Endothelial cell (in vitro differentiated cells): ENCODE measurements at regions not wholly inside any gene's neighbourhood (a gene's known extent, or its start where the extent isn't known, plus 50 kb on each side); places are given as distances from the start of the nearest gene placed in this dataset.

ENCODE experiments used
- DNase-seq: peaks from one replicate; pipeline ENCODE4 v3.0.0; 2021; ENCODE audit warnings: low spot score
- H3K27ac Mint-ChIP-seq: one replicate; pipeline ENCODE4 v1.8.0; 2021; ENCODE audit warnings: mixed read lengths, inconsistent platforms; ENCODE audit not compliant: unreplicated experiment
- H3K27me3 Mint-ChIP-seq: one replicate; pipeline ENCODE4 v1.8.0; 2021; ENCODE audit warnings: mild to moderate bottlenecking, moderate library complexity, mixed read lengths, inconsistent platforms; ENCODE audit not compliant: unreplicated experiment
- H3K36me3 Mint-ChIP-seq: one replicate; pipeline ENCODE4 v1.8.0; 2021; ENCODE audit warnings: mild to moderate bottlenecking, low read depth, mixed read lengths, inconsistent platforms; ENCODE audit not compliant: unreplicated experiment
- H3K4me1 Mint-ChIP-seq: one replicate; pipeline ENCODE4 v1.8.0; 2021; ENCODE audit warnings: mild to moderate bottlenecking, mixed read lengths, inconsistent platforms; ENCODE audit not compliant: unreplicated experiment
- H3K4me3 Mint-ChIP-seq: one replicate; pipeline ENCODE4 v1.8.0; 2021; ENCODE audit warnings: mild to moderate bottlenecking, mixed read lengths, inconsistent platforms; ENCODE audit not compliant: unreplicated experiment
- H3K9me3 Mint-ChIP-seq: one replicate; pipeline ENCODE4 v1.8.0; 2021; ENCODE audit warnings: mixed read lengths, inconsistent platforms; ENCODE audit not compliant: unreplicated experiment
- TF ChIP-seq, protein P1 (sequence below): fragments of 200-600 bp; sonication (generic); IDR thresholded peaks from one replicate; pipeline ENCODE4 v1.5.0; 2021; ENCODE audit warnings: antibody characterized with exemption; ENCODE audit not compliant: unreplicated experiment

- Mint-ChIP-seq H3K27ac (no peak overlapping the region), H3K27me3 (no peaks in the 10 kb centered on the region), H3K4me1 (no peaks in the 10 kb centered on the region), H3K36me3 (no peaks in the 10 kb centered on the region), H3K4me3 (no peak overlapping the region), H3K9me3 (no peaks in the 10 kb centered on the region)
- TF ChIP-seq, protein P1, sequence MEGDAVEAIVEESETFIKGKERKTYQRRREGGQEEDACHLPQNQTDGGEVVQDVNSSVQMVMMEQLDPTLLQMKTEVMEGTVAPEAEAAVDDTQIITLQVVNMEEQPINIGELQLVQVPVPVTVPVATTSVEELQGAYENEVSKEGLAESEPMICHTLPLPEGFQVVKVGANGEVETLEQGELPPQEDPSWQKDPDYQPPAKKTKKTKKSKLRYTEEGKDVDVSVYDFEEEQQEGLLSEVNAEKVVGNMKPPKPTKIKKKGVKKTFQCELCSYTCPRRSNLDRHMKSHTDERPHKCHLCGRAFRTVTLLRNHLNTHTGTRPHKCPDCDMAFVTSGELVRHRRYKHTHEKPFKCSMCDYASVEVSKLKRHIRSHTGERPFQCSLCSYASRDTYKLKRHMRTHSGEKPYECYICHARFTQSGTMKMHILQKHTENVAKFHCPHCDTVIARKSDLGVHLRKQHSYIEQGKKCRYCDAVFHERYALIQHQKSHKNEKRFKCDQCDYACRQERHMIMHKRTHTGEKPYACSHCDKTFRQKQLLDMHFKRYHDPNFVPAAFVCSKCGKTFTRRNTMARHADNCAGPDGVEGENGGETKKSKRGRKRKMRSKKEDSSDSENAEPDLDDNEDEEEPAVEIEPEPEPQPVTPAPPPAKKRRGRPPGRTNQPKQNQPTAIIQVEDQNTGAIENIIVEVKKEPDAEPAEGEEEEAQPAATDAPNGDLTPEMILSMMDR = no peak
- DNase-seq = no peak
Measured at GRCh38 chr6:14464716-14465115, 347.1 kb downstream of the CD83 start.

DNA sequence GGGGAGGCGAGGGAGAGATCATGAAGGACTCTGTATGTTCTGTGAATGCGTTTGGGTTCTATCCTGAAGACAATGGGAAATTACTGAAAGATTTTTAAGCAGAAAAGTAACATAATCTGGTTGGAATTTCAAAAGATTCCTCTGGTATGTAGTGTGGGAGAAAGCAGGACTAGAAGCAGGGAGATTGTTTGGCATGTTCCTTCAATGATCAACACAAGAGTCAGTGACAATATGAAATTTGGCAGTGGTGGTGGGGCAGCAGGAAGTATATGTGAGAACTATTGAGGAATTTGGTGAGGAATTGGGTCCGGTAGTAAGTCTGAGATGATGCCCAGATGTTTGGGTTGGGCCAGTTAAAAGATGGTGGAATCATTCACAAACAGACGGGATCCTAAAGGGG, 348.7 kb downstream of the CD83 start:
- H3K27me3 Mint-ChIP-seq = no peaks in the 10 kb centered on the region
- no peaks in the 10 kb centered on the region for H3K9me3 Mint-ChIP-seq
- H3K27ac Mint-ChIP-seq = no peak overlapping the region
- TF ChIP-seq, protein P1 = no peak
- no peak for DNase-seq
- no peaks in the 10 kb centered on the region for H3K36me3 Mint-ChIP-seq
- no peak overlapping the region for H3K4me3 Mint-ChIP-seq
- no peaks in the 10 kb centered on the region for H3K4me1 Mint-ChIP-seq

GRCh38 chr6:14467591-14467990, 350.0 kb downstream of the CD83 start:
- no peaks in the 10 kb centered on the region for H3K36me3 Mint-ChIP-seq
- no peaks in the 10 kb centered on the region for H3K27me3 Mint-ChIP-seq
- no peak for DNase-seq
- no peaks in the 10 kb centered on the region for H3K9me3 Mint-ChIP-seq
- H3K4me3 Mint-ChIP-seq = no peak overlapping the region
- H3K4me1 Mint-ChIP-seq = no peaks in the 10 kb centered on the region
- H3K27ac Mint-ChIP-seq = no peak overlapping the region
- TF ChIP-seq, protein P1 = no peak

DNA sequence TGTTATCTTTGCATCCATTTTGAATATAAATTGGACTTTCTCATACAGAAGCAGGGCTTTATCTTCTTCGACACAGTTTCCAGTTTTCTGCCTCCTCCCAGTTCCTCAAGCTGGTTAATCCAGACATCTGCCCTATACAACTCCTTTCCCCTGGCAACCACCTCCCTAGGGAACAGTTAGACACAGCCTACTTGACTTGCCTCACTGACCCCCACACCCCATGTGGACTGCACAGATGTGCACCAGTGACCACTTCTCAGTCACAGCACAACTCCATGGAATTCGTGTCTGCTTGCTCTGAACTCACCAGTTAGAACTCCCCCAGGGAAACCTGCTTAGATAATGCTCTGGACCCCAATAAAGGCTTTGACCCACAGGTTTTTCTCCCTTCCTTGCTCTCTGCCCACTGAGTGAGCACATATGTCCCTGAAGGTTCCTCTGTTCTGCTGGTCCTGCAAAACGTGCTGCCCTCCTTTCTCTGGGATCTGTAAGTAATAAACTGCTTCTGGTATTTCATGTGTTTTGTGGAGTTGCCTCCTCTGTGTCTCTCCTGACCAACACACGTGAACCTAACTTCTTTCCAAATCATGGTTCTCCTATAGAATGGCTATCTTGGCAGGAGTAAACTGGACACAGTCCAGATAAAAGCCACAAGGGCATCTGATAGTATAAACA, 351.2 kb downstream of the CD83 start:
- no peaks in the 10 kb centered on the region for H3K9me3 Mint-ChIP-seq
- no peak overlapping the region for H3K4me3 Mint-ChIP-seq
- H3K4me1 Mint-ChIP-seq = no peaks in the 10 kb centered on the region
- no peak for DNase-seq
- TF ChIP-seq, protein P1 = no peak
- no peaks in the 10 kb centered on the region for H3K36me3 Mint-ChIP-seq
- H3K27me3 Mint-ChIP-seq = no peaks in the 10 kb centered on the region
- H3K27ac Mint-ChIP-seq = no peak overlapping the region

DNA sequence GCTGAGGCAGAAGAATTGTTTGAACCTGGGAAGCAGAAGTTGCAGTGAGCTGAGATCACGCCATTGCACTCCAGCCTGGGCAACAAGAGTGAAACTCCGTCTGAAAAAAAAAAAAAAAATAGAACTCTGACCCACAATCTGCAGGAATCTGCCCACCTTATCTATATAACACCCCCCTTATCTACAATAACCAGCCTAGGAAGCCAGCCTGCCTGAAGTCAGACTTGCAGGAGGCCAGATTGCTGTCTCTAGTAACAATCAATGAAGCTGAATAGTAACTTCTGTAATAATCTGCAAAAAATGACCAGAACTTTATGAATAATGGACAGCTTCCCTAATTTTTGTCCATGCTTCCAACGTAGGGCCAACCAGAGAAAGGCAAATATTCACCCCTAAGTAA, 352.5 kb downstream of the CD83 start:
- no peaks in the 10 kb centered on the region for H3K9me3 Mint-ChIP-seq
- no peaks in the 10 kb centered on the region for H3K4me1 Mint-ChIP-seq
- H3K27ac Mint-ChIP-seq = no peak overlapping the region
- H3K27me3 Mint-ChIP-seq = no peaks in the 10 kb centered on the region
- H3K4me3 Mint-ChIP-seq = no peak overlapping the region
- TF ChIP-seq, protein P1 = no peak
- no peak for DNase-seq
- H3K36me3 Mint-ChIP-seq = no peaks in the 10 kb centered on the region
